NCI-H82 treated with DMSO at 0.1 percent for 48 hours (cell line): ENCODE measurements at regions not wholly inside any gene's neighbourhood (a gene's known extent, or its start where the extent isn't known, plus 50 kb on each side); places are given as distances from the start of the nearest gene placed in this dataset.

Experiments
- DNase-seq: peaks from one replicate; lab custom pipeline; 2025; ENCODE audit not compliant: unreplicated experiment; lab: John Stamatoyannopoulos, UW

DNA sequence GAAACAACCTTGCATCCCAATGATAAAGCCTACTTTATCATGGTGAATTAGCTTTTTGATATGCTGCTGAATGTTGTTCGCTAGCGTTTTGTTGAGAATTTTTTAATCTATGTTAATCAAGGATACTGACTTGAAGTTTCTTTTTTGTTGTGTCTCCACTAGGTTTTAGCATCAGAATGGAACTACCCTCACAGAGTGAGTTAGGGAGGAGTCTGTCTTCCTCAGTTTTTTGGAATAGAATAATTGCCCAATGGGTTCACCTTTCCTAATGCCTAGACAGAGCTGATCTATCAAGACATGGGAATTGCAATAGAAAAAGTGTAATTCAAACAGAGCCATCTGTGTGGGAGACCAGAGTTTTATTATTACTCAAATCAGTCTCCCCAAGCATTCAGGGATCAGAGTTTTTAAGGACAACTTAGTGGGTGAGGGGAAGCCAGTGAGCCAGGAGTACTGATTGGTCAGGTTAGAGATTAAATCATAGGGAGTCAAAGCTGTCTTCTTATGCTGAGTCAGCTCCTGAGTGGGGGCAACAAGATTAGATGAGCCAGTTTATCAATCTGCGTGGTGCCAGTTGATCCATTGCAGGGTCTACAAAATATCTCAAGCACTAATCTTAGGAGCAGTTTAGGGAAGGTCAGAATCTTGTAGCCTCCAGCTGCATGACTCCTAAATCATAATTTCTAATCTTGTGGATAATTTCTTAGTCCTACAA, 237.4 kb upstream of the PPP2R3A start:
- no peak for DNase-seq

DNA sequence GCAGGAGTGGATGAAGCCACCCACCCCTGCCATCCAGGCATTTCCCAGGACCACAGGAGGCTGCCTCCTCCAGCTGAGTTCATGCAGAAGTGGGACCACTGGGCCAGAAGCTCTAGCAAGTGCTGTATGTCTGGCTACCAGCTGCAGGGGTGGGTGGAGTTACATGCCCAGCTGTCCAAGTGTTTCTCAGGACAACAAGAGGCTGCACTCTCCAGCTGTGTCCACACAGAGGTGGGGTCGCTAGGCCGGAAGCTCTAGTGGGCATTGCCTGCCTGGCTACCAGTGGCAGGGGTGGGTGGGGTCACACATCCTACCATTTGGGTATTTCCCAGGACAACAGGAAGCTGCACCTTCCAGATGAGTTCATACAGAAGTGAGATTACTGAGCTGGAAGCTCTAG, 234.0 kb upstream of the PPP2R3A start:
- DNase-seq = no peak

DNA sequence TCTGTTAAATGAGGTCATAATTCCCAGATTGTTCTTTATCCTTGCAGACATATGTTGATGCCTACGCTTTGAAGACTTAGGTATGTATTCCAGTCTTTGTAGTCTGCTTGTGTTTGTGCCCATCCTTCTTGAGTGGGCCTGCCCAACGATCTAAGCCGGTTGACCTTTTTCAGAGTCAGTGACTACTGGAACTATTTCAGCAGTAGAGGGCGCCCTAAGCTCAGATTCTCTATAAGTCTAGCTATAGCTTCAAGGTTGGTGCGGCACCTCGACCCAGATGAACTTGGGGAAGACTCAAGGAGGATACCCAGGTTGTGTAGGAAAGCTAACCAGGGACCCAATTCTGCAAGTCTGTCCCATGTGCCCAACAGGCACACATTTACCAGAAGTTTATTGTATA, 228.8 kb upstream of the PPP2R3A start:
- DNase-seq = no peak

DNA sequence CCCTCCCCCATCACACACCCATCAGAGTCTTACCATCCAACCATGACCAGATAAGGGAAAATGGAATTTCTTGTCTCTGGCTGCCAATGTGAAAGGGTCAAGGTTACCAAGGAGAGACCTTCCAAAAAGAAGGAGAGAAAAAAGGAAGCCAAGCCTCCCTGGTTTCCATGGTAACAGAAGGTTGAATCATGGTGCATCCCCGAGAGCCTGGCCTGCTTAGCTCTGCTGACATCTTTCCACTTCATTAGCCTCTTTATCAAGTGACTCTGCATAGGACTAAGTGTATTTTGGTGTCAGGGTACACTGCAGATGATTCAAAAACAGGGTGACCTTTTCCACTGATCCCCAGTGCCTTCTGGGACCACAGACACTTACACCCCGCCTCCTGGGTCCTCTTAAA, 225.7 kb upstream of the PPP2R3A start:
- no peak for DNase-seq

DNA sequence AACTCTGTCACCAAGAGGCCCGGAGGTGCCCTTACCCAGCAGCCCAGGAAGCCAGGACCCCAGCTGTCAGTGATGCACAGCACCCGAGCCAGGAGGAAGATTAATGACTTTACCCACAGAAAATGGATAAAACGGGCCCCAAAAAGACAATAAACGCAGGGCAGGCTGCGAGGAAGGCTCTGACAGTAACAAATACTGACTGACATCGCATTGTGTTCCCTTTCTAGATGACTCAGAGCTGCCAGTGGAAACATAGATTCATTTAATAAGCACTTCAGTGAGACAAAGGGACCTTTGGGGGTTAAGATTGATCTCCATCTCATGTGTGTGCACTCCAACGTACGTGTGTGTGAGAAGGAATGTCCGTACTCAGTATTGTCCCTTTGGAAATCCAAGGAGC, 225.3 kb upstream of the PPP2R3A start:
- no peak for DNase-seq

DNA sequence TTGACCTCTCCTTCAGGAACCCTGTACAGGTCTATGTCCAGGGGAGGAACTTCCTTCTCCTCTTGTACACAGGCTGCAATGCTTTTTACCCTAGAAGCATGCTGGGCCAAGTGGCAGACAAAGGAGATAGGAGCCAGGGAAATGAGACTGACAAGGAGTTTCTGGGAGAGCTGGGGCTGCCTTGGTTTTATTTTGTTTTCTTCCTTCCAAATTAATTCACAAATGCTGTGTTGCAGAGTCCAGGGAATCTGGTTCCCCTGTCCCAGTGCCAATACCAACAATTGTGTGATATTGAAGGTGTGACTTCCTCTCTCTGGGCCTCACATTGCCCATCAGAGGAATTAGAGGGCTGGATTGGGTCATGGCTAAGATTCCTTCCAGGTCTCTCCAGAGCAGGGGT, 224.8 kb upstream of the PPP2R3A start:
- DNase-seq = no peak

DNA sequence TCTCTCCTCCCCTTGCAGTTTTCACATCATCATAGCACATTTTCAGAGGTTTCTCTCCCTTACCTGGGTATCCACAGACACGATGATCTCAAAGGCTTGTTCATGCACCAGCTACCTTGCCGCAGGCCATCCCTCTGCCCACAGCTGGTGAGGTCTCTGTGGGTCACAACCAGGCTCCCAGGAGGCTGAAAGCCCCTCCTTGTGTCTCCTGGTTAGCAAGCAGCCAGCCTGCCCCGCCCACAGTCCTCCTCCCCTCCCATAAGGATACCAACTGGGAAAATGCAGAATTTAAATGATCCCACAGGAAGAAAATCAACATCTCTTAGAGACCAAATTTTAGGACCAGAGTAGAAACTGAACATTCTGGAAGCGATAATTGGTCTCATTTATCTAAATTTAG, 213.5 kb upstream of the PPP2R3A start:
- DNase-seq = no peak

DNA sequence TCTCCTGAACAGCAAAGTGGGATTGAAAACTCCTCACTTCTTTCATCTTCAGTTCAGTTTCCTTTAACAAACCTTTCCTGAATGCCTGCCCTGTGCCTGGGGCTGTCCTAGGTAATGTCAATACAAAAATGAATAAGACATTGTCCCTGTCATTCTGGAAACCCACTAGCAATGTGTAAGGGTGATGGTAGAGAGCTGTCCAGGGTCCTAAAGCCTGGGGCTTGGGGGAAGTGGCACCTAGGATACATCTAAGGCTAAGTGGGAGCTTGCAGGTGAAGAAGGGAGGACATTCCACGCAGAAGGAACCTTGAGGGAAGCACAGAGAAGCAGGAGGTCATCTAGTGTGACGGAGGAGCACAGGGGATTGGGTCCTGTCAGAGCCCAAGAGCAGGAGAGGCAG, 212.7 kb upstream of the PPP2R3A start:
- no peak for DNase-seq

DNA sequence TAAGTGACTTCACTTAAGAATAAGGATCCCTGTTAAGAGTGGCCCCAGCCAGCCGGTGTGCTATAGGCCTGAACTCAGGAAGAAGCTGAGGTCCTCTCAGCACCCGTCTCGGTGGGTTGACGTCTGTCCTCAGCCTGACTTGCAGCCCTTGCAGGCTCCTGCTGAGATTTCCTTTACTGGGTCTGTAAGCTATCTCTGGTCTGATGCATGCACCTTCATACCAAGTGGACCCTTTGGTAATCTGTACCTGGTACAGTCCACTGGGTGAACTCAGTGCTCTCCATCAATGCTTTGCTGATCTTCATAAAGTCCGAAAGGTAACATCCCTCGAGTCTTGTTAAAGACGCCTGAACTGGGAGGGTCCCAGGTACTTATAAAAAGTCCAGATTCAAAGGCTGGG, 212.0 kb upstream of the PPP2R3A start:
- DNase-seq = no peak

DNA sequence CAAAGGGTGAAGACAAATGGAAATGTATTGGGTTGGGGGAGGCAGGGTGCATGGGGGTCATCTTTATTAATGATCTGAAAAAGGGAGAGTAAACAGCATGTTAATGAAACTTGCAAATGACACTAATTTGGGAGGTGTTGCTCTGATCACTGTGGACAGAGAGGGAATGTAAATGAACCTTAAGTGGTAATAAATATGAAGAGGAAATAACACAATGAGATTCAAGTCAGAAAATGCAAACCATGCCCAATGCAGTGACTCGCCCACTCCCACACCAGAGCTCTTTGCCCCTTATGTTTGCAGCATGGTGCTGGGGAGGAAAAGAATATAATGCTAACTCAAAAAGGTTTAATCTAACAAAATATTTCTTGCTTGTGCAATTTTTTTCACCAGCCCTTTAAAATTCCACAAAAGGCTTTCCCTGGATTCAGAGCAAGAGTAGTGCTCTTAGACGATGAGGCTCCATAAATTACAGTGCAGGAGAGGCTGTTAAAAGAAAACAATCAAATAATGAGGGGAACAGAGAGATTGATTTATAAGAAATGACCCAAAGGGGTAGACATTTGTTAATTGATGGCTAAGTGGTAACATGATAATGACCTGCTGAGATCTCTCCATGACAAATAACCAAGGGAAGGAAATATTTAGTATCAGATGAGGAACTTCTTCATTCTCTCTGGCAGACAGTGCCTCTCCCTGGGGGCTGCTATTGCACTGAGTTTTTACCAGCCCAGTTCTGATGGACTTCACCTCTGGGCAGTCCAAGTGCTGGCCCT, 210.0 kb upstream of the PPP2R3A start:
- DNase-seq = no peak

DNA sequence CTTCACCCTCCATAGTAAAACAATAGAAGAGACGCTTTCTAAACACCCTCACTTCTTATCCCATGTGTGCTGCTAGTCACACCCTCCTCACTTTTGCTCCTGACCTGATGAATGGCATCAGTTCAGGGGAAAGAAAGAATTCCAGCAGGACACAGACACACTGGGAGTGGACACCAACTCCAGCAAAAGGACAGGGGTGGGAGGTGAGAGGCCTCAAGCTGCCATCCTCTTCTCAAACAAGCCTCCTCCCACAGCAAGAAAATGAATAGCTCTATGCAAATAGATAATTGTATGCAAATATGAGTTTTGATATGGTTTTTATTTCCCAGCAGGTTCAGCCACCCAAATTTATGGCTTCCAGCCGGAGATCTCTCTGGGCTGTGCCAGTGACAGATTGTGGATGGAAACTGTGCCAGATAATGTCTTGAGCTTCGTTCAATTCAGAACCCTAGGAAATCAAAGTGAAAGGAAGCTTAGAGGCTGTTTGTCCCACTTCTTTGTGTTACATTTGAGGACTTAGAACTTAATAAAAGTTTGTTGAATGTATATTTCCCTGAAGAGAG, 209.3 kb upstream of the PPP2R3A start:
- DNase-seq = no peak

DNA sequence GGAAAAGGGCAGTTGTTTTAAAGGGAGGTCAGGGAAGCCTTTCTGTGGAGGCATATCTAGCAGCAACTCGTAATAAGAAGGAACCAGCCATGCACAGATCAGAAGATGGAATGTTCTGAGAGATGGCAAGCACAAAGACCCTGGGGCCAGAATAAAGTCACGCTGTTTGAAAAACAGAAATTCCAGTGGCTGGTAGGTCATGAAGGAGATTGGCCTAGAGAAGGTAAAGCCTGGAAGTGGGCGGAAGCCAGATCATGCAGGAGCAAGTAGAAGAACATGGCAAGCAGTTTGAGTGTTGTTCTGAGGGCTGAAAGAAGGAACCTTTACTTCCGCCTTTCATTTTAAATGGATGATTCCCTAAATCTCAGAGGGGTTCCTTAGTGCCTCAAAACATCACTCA, 208.1 kb upstream of the PPP2R3A start:
- DNase-seq = no peak

DNA sequence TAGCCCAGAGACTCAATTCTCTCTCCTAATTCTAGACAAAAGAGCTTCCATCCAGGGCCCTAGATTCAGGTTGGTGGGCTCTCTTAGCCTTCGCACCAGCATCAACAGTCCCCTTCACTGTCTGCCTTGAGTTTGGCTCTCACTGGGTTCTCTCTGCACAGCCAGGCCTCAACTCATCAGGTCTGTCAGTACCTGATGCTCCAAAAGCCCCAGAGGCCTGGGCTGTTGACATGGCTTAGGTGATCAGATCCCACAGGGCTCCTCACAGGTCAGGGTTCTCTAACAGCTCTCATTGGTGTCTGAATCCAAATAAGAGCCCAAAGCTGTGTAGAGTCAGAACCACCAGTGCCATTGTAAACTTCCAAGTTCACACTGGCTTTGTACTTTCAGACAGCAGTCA, 206.6 kb upstream of the PPP2R3A start:
- DNase-seq = no peak

DNA sequence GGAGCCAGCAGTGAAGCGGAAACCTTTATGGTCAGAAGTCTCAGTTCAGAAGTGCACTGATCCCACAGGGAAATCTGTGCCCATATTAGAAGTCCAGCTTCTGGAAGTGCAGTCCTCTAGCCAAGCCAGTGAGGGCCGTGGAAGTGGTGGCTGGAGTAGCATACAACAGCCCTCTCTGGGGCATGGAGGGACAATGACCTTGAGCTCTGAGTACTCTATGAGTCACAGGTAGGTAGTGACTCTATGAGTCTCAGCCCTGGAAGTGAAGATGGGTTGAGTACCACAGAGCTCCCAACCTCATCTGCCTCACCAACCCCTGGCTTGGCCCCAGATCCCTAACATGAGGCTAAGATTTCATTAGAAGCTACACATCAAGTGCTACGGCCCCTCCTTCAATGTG, 205.9 kb upstream of the PPP2R3A start:
- DNase-seq = no peak

DNA sequence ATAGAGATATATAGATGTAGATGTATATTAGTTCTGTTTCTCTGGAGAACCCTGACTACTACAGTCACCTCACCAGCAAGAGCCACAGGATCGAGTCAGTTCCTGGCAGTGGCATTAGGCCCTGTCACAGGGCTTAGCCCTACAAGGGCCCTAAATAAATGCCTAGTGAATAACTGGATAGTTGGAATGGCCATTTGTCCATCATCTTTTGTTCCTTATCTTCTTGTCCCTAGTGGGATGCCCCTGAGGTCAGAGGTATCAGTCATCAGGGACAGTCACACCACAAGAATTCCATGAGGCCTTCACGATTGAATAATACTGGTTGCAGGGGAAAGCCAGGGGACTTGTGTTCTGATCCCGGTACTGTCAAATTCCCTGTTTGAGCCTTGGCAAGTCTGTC, 204.9 kb upstream of the PPP2R3A start:
- DNase-seq = no peak

DNA sequence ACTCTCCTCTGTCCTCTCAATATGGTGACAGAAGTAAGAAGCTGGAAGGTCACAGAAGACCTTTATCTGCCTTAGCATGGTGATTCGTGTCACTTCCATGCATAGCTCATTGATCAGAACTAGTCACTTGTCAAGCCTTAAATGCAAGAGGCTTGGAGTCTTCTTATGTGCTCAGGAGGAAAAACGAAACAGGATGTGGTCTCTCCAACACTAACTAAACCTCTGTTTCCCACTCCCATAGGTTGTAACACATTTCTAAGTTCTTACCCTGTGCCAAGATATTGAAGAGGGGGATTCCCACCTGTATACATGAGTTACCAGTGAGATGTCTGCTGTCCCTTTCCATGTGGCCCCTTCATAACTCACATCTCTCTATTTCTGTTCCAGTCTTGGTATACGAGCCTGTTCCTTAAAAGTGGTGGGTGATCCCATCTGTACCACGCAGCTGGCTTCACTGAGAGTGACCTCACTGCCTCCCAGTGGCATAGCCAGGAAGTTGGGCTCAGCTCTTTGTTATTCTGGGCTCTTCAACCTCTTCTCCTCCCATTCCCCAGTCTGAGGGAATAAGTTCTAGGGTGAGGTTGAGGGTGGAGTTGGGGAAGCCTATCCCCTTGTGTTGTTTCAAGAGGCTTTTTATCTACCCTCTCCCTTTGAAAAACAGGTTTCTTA, 203.2 kb upstream of the PPP2R3A start:
- DNase-seq = no peak

DNA sequence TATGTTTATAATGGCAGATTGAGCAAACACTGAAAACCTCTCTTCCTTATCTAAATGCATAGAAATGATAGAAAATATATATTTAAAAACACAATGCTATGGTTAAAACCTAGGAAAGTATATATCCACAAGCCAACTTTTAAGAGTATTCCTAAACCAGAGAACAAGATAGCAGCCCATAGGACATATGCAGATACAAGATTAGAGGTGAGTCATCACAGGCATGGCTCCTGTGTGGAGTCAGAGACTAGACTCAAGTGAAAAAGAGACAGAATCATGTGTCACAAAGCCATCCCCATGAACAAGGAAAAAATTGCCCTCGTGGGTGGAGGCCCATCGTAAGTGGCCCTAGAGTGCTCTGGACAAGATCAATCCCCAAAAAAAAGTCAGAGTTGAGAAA, 199.4 kb upstream of the PPP2R3A start:
- no peak for DNase-seq

DNA sequence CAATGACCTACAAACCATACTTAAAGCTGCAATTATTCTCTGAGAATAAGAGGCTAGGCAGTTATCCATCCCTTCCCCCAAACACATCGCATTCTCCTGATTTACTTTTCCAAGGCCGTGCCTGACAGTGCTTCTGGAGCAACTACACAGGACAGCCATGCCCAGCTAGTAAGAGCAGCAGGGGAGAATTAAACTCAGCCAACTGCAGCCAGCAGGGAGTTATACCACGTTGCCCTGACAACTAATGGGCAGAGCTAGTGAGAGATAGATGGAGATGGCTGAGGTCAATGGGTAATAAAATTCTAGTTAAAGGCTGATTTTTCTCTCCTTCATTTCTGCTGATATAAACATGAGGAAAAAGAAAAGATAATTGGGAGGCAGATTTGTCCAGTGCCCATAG, 193.8 kb upstream of the PPP2R3A start:
- no peak for DNase-seq

DNA sequence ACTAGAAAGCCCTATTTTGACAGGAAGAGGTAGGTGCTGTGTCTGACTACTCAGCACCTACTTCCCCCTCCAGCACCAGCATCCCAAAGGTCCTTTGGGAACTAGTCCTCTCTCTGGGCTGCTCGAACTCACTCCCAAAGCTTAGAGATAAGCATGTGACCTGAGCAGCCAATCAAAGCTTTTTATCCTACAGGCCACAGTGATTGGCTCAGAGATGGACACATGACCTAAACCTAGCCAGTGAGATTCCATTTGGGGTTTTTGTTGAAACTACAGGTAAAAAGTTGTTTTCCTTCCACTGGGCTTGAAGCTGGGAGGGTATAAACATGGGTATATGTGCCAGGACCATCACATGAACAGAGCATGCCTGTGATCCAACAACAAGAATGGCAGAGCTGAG, 186.5 kb upstream of the PPP2R3A start:
- DNase-seq = no peak

DNA sequence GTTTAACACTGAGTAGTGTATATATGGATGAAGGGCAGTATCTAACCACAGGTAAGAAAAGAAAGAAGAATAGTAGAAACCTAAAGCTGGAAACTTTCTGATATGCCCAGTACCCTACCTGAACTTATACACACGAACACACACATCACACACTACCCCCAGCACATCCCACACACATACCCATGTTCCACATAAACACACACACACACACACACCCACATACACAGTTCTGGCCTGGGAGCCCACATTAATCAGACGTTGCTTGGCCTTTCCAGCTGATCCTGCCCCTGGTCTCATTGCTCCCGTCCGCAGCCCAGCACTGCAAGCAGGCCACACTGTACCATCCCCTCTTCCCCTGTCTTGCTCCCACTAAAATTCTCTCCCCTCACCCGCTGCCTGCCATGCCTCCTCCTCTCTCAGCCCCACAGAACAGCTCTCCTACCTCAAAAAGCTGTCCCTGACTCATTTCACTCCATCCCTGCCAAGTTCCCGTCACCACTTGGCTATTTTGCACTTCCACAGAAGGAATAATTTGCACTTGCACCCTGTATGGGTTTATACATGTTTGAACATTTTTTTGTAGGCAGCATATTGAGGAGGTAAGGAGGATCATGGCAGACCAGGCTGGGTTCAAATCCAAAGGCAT, 185.8 kb upstream of the PPP2R3A start:
- no peak for DNase-seq

DNA sequence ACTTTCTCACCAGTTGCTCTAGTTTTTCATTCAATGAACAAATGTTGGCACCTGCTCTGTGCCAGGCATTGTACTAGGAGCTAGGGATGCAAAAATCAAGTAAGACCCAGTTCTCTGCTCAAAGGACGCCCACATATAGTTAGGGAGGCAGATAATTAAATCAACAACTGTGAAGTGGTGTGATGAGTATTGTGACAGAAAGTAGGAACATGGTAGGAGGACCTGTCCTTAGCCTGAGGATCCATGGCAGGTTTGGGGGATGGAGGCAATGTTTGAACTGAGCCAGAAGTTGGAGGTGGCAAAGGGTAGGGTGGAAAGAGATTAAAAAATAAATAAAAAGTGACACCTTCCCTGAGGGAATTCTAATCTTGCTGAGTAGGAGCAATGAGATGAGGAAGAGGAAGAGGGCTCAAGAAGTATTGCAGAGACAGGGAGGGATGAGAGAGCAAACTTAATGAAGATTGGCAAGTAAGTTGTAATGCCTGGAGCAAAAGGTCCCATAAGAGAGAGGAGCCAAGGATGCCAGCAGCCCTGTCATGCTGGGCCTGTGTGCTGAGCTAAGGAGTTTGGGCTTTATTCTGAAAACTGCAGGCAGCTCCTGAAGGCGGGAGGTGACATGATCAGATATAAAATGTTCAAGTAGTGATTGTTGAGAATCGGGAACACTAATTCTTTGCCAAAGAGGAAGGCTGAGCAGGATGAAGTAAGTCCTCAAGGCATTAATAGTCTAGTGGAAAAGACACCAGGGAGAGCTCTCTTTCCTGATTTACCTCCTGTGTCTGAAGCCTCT, 184.3 kb upstream of the PPP2R3A start:
- no peak for DNase-seq
